Eye (tissue), 1 donor: ENCODE measurements at regions not wholly inside any gene's neighbourhood (a gene's known extent, or its start where the extent isn't known, plus 50 kb on each side); places are given as distances from the start of the nearest gene placed in this dataset.
"Not testable (repeated sequence)": the region's sequence is repeated elsewhere in the genome, so short reads cannot be mapped to it uniquely, and the experiment has no call there.

Experiments
- DNase-seq: peaks from one replicate; pipeline ENCODE4 v3.0.0-alpha.2; 2015

DNA sequence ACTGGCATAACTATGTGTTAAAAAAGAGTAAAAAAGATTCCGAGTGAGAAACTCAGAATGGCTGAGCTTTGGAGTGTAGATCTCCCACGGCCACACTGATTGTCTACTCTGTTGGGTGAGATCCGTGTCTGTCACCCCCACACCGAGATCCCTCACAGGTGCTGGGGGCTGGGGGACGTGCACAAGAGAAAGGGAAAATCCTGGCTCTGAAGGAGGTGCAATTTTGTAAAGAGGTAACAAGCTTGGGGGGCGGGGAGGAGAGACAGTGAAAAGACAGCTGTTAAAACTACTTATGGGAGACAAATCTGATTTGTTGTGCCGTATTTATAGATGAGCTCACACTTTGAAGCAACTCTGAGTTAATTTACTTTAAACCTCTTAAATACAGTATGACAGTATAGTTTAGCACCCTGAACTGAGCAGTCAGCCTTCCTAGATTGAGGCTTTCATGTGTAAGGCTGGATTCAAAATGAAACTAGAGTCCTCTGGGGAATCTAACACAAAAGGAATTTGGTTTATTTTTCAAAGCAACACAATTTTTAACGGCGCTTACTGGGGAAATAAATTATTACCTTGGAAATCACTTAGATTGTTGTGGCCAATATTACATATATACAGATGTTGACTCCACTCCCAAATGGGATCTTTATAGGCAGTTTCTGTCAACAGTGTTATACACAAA lies 167.4 kb upstream of the RGS6 start:
- peak; percentile 35 for DNase-seq

DNA sequence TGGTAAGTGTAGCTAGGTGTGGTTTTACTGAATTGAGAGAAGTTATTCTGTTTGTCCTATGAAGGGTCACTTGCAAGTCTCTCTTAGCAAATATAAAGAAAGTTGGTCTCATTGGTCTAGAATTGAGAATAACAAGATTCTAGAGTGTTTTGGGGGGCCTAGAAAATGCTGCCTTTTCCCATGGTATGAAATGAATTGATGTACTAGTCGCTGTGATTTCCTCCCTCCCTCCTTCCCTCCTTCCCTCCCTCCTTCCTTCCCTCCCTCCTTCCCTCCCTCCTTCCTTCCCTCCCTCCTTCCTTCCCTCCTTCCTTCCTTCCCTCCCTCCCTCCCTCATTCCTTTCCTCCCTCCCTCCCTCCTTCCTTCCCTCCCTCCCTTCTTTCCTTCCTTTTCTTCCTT lies 166.7 kb upstream of the RGS6 start:
- DNase-seq, result no peak

DNA sequence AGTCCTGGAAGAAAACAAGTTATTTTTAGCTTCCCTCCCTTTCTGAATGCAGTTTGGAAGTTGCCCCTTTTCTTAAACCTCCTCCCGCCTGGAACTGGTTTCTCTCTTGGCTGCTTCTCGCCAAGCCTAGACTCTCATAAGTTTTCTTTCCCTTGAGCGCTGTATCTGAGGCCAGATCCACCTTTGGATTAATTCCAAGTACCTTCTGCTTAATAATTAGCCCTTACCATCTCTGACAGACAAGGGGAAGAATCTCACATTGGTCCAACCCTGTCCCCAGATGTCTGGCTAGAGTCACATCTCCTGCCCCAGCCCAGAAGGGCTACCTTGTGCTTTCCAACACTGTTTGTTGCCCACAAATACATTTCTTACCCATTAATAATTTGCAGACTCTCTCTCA lies 161.8 kb upstream of the RGS6 start:
- DNase-seq, result no peak

DNA sequence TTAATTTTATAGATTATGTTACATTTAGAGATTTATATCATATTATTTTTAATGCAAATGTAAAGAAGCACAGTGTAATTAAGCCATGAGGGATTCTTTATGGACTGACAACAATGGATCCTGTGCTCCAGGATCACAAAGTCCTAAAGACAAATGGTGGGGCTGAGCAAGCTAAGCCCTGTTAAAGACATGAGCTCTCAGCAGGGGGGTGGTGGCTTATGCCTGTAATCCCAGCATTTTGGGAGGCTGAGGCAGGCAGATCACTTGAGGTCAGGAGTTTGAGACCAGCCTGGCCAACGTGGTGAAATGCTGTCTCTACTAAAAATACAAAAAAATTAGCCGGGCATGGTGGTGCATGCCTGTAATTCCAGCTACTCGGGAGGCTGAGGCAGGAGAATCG lies 160.8 kb upstream of the RGS6 start:
- not testable (repeated sequence) for DNase-seq

DNA sequence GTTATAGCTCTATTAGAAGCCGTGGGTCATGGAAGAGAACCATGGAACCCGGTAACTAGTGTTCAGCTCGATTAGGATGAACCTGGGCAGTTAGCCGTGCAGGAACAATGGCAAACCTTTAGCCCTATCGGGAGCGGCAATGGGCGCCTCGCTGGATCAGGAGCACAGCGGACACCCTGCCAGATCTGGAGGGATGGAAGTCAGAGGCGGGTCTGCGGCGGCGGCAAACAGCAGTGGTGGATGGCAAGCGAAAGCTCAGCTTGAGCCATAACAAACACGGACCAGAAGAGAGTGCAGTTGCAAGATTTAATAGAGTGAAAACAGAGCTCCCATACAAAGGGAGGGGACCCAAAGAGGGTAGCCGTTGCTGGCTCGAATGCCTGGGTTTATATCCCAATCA lies 160.2 kb upstream of the RGS6 start:
- not testable (repeated sequence) for DNase-seq

DNA sequence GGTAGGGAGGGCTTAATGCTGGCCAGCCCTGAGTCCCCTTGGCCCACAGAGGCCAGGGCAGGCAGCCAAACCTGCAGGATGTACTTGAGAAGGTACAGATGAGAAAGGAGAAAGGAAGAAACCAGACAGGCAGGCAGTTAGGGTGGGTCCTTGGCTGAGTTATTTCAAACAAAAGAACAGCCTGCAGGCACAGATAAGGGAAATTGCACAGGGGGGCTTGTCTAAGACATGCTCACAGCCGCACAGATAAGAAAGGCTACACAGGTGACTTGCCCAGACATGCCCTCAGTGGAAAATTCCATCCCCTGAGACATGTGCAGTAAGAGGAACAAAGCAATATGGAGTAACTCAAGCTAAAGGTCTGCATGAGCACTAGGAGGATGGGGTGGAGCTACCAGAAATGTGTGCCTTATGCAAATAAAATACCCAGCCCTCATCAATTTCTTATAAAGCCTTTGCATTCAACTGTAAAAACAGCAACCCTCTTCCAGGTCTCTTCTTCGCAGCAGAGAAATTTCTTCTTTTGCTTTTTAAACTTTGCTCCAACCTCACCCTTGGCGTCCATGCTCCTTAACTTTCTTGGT lies 158.2 kb upstream of the RGS6 start:
- DNase-seq, result no peak

DNA sequence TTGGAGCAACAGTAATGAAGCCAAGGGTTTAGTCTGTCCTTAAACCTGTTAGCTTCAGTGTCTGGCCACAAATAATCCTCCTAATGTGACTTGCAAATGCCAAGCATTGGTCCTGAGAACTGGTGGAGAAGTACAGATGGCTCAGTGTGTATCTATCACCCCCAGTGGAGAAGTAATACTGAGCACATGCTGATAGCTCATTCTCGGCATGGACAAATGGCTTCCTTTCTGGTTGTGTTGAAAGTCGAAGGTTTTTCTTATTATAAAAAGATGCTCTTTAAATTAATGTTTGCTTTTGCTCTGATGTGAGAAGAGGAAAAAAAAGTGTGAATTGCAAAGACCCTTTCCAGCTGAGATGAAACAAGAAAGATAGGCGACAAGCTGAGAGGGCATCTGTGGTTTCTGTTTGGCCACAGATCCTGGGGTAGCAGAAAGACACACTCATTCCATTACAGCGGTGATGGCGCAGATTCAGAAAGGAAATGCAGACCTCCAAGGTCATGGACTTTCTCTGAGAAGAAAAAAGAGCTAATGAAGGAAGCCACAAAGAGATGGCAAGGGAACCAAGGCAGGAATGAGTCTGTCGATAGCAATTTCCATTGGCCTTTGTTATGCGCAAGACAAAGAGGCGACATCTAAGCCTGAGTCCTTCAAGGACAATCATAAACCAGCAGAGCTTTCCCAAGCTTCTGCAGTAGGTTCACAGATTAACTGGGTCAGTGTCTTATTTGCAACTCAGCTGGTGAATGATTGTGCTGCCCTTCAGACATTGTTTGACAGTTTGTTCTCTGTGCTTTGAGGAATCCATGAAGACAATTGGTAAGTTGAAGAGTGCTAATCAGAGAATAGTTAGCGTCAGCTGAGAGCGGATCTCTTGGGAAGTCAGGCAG lies 155.5 kb upstream of the RGS6 start:
- DNase-seq, result peak; percentile 76

DNA sequence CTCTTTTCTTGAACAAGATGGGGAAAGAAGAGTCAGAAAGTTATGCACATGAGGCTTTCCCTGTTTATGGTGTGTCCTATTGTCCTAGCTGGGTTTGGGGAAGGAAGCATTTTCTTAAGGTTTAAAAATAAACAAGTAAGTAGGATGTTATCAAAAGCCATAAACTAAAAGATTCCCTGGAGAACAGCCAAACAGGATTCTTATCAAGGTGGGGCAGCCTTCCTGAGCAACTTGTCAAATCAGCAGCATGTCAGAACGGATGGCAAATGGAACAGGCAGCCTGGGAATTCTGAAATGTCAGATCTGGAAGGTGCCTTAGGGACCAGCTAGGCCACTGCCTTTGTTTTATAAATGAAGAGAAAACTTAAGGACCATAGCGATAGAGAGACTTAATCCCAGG lies 152.2 kb upstream of the RGS6 start:
- no peak for DNase-seq

DNA sequence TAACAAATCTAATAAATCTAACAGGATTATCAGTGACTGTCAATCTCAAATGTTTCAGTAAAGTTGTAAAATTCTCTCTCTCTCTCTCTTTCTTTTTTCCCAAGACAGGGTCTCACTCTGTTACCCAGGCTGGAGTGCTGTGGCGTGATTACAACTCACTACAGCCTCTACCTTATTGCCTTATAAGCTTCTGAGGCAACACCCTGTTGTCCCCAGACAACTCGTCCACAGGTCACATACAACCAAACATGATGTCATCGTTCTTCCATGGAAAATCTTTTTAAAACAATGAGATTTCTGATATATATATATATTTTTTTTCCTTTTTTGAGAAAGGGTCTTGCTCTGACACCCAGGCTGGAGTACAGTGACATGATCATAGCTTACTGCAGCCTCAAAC lies 151.4 kb upstream of the RGS6 start:
- DNase-seq, result no peak

DNA sequence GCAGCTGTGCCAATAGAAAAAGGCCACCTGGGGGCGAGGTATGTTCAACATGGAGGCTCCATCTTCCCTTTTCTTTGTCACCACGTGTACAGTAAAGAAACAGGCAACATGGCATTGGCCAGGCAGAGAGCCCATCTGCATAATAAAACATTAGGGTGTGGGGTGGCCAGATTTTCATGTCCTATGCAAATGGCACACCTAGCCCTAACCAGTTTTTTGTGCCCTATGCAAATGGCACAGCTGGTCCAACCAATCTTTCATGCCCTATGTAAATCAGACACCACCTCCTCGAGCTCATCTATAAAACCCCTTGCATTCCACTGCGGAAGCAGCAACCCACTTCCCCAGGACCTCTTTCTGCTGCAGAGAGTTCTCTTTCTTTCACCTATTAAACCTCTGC lies 149.1 kb upstream of the RGS6 start:
- no peak for DNase-seq

DNA sequence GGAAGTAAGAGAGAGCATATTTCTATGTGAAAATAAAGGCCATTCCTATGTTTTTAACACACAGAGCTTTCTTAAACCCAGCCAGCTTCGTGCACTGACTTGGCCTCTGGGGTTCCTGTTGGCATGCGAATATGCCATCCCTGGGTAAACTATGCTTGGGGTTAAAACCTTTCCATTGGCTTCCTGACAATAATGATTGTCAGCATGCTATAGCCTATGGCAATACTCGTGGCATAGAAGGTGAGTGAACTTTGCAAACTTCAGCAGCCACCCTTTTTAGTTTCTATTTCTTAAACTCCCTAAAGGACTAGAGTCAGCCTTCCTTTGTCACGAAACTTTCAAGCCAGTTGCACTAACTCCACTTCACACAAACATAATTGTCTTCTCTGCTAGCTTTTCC lies 148.4 kb upstream of the RGS6 start:
- no peak for DNase-seq

DNA sequence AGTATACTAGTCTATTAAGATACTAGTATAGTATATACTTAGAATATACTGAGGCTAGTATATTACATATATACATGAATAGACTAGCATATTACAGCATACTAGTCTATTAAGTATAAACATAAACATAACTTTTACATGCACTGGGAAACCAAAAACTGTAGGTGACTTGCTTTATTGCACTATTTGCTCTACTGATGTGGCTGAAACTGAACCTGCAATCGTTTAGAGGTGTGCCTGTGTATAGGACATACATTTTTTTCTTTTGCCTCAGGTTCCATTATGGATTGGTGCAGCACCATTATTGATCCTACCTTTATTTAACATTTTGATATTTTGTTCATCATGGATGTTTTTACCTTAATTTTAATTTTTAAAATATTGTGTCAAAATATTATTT lies 143.2 kb upstream of the RGS6 start:
- no peak for DNase-seq

DNA sequence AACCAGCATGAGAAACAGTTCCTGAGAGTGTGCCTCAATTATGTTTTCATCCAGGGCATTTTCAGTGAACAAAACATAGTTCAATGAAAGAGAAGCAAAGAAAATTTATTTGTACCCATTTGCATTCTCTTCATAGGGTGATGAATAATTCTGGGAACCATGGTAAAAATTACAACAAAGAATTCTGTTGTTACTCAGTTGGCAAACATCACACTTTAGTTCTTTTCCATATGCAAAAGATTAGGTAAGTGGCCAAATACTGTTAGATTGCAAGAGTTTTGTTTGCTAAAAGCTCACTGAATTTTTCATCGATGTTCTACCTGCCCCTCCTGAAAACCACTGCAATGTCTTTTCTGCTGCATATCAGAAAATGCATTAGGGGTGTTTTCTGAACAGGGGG lies 132.4 kb upstream of the RGS6 start:
- DNase-seq, result no peak

DNA sequence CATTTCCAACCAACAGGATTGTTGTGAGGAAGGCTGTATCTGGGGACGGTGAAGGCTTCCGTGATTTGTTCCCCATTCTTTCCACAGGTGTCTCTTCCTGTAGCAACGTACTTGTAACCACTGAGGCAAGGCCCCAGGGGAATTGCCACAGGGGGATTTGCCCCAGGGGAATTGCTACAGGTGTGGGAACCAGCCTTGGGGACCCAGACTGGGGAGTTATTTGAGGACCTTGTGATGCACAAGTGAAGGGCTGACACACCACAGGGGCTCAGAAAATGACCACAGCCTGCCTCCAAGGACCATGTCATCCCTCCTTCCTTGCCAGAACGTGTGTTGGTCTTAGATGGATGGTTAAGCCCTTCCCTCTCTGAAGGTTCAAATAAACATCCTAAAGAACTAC lies 131.4 kb upstream of the RGS6 start:
- DNase-seq, result no peak

DNA sequence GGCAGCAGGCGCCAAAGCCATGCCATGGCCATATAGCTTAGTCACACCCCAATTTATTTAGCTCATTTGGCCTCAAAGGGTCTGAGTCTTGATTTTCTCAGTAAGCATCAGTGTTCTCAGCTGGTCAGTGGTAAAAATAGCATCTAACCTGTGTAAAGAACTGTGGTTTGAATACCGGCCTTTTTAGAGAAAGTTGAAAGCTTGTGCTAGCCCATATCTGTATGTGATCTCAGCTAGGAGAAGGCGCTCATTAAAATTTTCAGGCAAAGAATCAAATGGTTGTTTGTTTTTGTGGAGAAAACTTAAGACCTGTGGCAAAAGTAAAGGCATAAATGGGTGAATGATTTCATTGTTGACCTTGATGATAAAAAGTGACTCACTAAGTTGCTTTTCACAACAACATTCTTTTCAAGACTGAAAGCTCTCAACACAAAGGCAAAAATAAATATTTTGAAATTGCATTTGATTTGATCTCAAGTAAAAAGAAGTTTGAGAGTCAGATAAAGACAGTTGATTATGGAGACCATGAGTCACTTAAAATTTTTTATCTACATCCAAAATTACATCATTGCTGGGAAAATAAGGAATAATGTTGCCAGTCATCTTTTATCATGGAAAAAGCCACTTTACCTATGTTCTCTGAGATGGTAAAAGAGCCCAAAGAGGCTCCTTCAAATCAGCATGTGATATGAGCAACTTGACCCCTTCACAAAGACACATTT lies 128.5 kb upstream of the RGS6 start:
- DNase-seq, result no peak

DNA sequence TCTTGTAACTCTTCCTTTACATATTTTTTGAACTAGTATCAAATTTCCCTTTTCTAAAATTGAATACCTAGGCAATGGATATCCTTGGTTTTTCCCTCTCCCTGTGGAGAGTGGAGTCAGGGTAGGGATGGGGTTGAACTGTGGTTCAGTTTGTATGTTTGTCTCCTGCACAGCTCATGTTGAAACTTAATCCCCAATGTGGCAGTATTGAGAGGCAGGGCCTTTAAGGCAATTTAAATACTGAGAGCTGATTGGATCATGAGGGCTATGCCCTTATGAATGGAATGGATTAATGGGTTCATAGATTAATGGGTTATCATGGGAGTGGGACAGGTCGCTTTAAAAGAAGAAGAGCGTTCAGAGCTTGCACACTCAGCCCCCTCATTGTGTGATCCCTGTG lies 127.2 kb upstream of the RGS6 start:
- DNase-seq, result no peak

DNA sequence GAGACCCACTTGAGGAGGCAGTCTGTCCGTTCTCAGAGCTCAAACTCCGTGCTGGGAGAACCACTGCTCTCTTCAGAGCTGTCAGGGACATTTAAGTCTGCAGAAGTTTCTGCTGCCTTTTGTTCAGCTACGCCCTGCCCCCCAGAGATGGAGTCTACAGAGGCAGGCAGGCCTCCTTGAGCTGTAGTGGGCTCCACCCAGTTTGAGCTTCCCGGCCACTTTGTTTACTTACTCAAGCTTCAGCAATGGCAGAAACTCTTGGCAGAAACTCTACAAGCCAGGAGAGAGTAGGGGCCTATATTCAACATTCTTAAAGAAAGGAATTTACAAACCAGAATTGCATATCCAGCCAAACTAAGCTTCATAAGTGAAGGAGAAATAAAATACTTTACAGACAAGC lies 125.2 kb upstream of the RGS6 start:
- not testable (repeated sequence) for DNase-seq

DNA sequence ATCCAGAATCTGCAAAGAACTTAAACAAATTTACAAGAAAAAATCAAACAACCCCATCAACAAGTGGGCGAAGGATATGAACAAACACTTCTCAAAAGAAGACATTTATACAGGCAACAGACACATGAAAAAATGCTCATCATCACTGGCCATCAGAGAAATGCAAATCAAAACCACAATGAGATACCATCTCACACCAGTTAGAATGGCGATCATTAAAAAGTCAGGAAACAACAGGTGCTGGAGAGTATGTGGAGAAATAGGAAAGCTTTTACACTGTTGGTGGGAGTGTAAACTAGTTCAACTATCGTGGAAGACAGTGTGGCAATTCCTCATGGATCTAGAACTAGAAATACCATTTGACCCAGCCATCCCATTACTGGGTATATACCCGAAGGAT lies 121.4 kb upstream of the RGS6 start:
- DNase-seq, result not testable (repeated sequence)

DNA sequence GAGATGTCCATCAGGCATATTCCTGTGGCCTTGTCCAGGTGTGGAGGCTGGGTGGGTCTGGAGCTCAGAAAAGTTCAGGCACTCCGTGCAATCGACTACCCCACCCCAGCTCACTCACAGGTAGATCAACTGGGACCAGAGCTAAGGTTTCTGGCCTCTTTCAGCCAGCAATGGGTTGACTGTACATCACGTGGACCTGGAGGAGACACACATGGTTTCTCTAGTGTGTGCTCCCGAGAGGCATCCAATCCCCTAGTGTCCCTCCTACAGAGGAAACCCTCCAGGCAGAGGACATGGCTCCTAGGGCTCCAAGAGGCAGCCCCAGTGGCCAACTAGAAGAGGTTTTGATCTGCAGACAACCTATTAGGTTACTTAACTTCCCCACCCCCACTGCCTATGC lies 119.5 kb upstream of the RGS6 start:
- DNase-seq, result no peak

DNA sequence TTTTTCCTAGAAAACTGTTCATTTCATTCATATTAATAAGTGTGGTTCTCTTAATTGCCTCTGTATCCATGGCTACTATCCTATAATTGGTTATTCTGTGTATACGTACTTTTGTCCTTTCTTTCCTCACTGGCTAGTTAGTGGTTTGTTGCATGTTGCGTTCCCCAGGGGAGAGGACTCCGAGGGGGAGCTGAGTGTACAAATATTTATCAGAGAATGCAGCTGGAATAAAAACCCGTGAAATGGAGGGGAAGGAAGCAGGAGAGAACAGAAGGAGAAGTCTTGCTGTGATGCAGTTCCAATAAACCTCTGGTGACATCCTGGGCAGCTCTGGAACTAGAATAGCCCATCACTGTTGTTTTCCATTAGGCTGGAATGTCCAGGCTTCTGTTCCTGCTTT lies 117.1 kb upstream of the RGS6 start:
- no peak for DNase-seq

DNA sequence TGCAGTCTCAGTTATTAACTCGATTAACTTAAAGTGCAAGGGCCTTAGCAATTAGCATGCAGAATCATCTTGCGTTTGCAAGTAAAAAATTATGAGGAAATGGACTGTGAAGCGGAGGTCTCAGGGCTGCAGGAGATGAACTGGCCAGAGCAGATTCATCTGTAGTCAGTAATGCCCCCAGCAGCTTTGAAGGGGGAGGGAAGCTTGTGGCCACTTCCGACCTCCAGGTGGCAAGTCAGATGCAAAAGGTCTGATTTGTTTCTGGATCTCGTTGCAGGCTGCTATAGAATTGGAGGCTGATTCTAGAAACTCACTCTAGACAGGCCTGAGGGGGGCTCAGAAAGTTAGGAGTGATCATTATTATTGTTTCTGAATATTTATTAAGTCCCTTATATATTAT lies 107.4 kb upstream of the RGS6 start:
- no peak for DNase-seq

DNA sequence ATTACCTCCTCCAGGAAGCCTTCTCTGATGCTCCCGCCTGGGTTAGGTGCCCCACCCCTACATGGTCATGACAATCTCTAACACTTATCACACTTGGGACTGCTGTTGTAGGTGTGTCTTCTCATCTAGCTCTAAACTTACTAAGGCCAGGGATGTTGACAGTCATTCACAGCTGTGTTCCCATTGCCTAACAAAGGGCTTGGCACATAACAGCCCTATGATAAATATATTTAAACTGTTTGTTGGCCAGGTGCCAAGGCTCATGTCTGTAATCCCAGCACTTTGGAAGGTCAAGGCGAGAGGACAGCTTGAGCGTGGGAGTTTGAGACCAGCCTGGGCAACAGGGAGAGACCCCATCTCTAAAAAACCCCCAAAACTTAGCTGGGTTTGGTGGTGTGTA lies 98.8 kb upstream of the RGS6 start:
- no peak for DNase-seq
